Smooth muscle cell (in vitro differentiated cells): ENCODE measurements at regions not wholly inside any gene's neighbourhood (a gene's known extent, or its start where the extent isn't known, plus 50 kb on each side); places are given as distances from the start of the nearest gene placed in this dataset.

Experiments used
- DNase-seq: peaks from one replicate; lab custom pipeline; 2025; ENCODE audit not compliant: unreplicated experiment; lab: John Stamatoyannopoulos, UW
- H2AFZ ChIP-seq: fragments of 200-600 bp; sonication (generic); 2 replicates; pipeline ENCODE4 v1.6.0; 2016; ENCODE audit warnings: antibody characterized with exemption, low read depth, mild to moderate bottlenecking
- H3F3A ChIP-seq: fragments of 200-600 bp; sonication (generic); 2 replicates; pipeline ENCODE4 v1.6.0; 2017; ENCODE audit warnings: antibody characterized with exemption, low read depth
- H3K27ac ChIP-seq: fragments of 200-600 bp; sonication (generic); 2 replicates; pipeline ENCODE4 v1.5.1; 2016; ENCODE audit warnings: low read depth, mild to moderate bottlenecking
- H3K27me3 ChIP-seq: fragments of 200-600 bp; sonication (generic); 2 replicates; pipeline ENCODE4 v1.6.1; 2016; ENCODE audit warnings: low read depth, mild to moderate bottlenecking
- H3K36me3 ChIP-seq: fragments of 200-600 bp; sonication (generic); 2 replicates; pipeline ENCODE4 v1.5.1; 2016; ENCODE audit warnings: low read depth
- H3K4me1 ChIP-seq: fragments of 200-600 bp; sonication (generic); 2 replicates; pipeline ENCODE4 v1.5.1; 2016; ENCODE audit warnings: low read depth
- H3K4me2 ChIP-seq: fragments of 200-600 bp; sonication (generic); 2 replicates; pipeline ENCODE4 v1.6.0; 2016; ENCODE audit warnings: mild to moderate bottlenecking
- H3K4me3 ChIP-seq: fragments of 200-600 bp; sonication (generic); 2 replicates; pipeline ENCODE4 v1.5.1; 2016; ENCODE audit warnings: mild to moderate bottlenecking
- H3K79me2 ChIP-seq: fragments of 200-600 bp; sonication (generic); 2 replicates; pipeline ENCODE4 v1.6.0; 2016; ENCODE audit warnings: low read depth, mild to moderate bottlenecking
- H3K9ac ChIP-seq: fragments of 200-600 bp; sonication (generic); 2 replicates; pipeline ENCODE4 v1.6.0; 2016; ENCODE audit warnings: low read depth
- H3K9me3 ChIP-seq: fragments of 200-600 bp; sonication (generic); replicated peaks from 2 replicates; pipeline ENCODE4 v1.5.1; 2016; ENCODE audit warnings: low read depth
- H4K20me1 ChIP-seq: fragments of 200-600 bp; sonication (generic); 2 replicates; pipeline ENCODE4 v1.6.0; 2016; ENCODE audit warnings: low read depth
- WGBS: methylation state at CpG from one replicate; pipeline ENCODE4 v1.1.7; 2016; ENCODE audit warnings: low lambda C conversion rate; 5-methylcytosine and 5-hydroxymethylcytosine counted together
- TF ChIP-seq, protein P1 (sequence below): fragments of 200-600 bp; sonication (generic); IDR thresholded peaks from 2 replicates; pipeline ENCODE4 v1.5.1; 2017; ENCODE audit warnings: borderline replicate concordance, mild to moderate bottlenecking, antibody characterized with exemption; ENCODE audit not compliant: insufficient read depth, poor library complexity, severe bottlenecking

DNA sequence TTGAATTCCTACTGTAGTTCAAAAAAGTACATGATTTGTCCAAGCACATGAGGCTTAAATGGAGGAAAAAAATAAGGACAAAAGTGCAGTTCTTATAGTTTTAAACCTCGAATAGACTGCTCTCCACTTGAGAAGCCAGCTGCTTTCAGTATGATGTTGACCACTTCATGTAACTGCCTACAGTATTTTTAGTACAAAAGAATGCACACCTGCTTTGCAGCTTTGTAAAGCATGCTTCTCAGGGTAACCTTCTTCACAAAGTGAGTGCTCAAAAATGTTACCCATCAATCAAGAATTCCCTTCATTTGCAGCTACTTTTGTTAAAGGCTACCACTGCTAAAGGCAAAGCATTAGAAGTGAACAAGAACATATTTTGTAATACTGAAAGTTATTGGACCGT lies 83.4 kb upstream of the FAM47B start:
- no peaks in the 10 kb centered on the region for H4K20me1 ChIP-seq
- no peaks in the 10 kb centered on the region for H3K9me3 ChIP-seq
- H3K4me1 ChIP-seq: no peaks in the 10 kb centered on the region
- no peak overlapping the region for H3K27ac ChIP-seq
- no peak overlapping the region for H2AFZ ChIP-seq
- no peak overlapping the region for H3K4me2 ChIP-seq
- H3K36me3 ChIP-seq: no peaks in the 10 kb centered on the region
- DNase-seq: no peak
- TF ChIP-seq, protein P1, sequence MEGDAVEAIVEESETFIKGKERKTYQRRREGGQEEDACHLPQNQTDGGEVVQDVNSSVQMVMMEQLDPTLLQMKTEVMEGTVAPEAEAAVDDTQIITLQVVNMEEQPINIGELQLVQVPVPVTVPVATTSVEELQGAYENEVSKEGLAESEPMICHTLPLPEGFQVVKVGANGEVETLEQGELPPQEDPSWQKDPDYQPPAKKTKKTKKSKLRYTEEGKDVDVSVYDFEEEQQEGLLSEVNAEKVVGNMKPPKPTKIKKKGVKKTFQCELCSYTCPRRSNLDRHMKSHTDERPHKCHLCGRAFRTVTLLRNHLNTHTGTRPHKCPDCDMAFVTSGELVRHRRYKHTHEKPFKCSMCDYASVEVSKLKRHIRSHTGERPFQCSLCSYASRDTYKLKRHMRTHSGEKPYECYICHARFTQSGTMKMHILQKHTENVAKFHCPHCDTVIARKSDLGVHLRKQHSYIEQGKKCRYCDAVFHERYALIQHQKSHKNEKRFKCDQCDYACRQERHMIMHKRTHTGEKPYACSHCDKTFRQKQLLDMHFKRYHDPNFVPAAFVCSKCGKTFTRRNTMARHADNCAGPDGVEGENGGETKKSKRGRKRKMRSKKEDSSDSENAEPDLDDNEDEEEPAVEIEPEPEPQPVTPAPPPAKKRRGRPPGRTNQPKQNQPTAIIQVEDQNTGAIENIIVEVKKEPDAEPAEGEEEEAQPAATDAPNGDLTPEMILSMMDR: no peak
- no peaks in the 10 kb centered on the region for H3K27me3 ChIP-seq
- H3K4me3 ChIP-seq: no peak overlapping the region
- H3F3A ChIP-seq: no peaks in the 10 kb centered on the region
- H3K79me2 ChIP-seq: no peaks in the 10 kb centered on the region
- 88% methylated on average over 2 of the region's 2 CpGs for WGBS
- no peak overlapping the region for H3K9ac ChIP-seq

DNA sequence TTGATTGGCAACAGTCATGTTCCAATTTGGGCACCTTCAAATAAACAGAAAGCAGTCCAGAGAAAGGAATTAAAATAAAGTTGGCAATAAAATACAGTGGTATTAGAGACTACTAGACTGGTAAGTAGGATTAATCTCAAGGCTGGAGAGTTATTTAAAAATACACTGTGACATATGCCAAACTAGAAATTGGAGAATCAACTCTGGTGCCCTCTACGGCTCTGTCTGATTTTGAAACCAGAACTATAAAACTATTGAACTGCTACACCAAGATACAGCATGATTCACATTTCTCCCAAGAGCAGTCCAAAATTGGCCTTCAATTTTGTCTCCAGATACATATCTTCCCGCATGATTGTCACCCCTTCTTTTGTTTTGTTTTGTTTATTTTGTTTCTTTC lies 78.7 kb upstream of the FAM47B start:
- Histone ChIP-seq H3K4me1 (no peaks in the 10 kb centered on the region), H4K20me1 (no peaks in the 10 kb centered on the region), H3K4me3 (no peak overlapping the region), H3K27ac (no peak overlapping the region), H3K36me3 (no peaks in the 10 kb centered on the region), H2AFZ (no peak overlapping the region), H3K27me3 (no peaks in the 10 kb centered on the region), H3K9me3 (no peaks in the 10 kb centered on the region), H3K79me2 (no peaks in the 10 kb centered on the region), H3K4me2 (no peak overlapping the region), H3K9ac (no peak overlapping the region), H3F3A (no peaks in the 10 kb centered on the region)
- 87% methylated on average over 2 of the region's 2 CpGs for WGBS
- no peak for DNase-seq
- TF ChIP-seq, protein P1: no peak

GRCh38 chrX:34866646-34867045 lies 76.0 kb upstream of the FAM47B start:
- Histone ChIP-seq H2AFZ (no peak overlapping the region), H3K27ac (no peak overlapping the region), H3K27me3 (no peaks in the 10 kb centered on the region), H4K20me1 (no peaks in the 10 kb centered on the region), H3K79me2 (no peaks in the 10 kb centered on the region), H3K9ac (no peak overlapping the region), H3K4me2 (no peak overlapping the region), H3K36me3 (no peaks in the 10 kb centered on the region), H3K4me1 (no peaks in the 10 kb centered on the region), H3K4me3 (no peak overlapping the region), H3K9me3 (no peaks in the 10 kb centered on the region), H3F3A (no peaks in the 10 kb centered on the region)
- DNase-seq: no peak
- TF ChIP-seq, protein P1: no peak

- DNase-seq: no peak
- Histone ChIP-seq H3K27ac (no peak overlapping the region), H3K79me2 (no peaks in the 10 kb centered on the region), H3K4me3 (no peak overlapping the region), H3K36me3 (no peaks in the 10 kb centered on the region), H3F3A (no peaks in the 10 kb centered on the region), H3K9me3 (no peaks in the 10 kb centered on the region), H4K20me1 (no peaks in the 10 kb centered on the region), H2AFZ (no peak overlapping the region), H3K27me3 (no peaks in the 10 kb centered on the region), H3K4me1 (no peaks in the 10 kb centered on the region), H3K9ac (no peak overlapping the region), H3K4me2 (no peak overlapping the region)
- TF ChIP-seq, protein P1: no peak
- 19% methylated on average over 2 of the region's 2 CpGs for WGBS
Measured at GRCh38 chrX:34868633-34869032, 74.0 kb upstream of the FAM47B start.
